Neural crest cell (in vitro differentiated cells): ENCODE measurements at regions not wholly inside any gene's neighbourhood (a gene's known extent, or its start where the extent isn't known, plus 50 kb on each side); places are given as distances from the start of the nearest gene placed in this dataset.

Experiments
- DNase-seq: peaks from one replicate; pipeline ENCODE4 v3.0.0; 2021; ENCODE audit warnings: low read depth, mixed read lengths, low spot score
- H3K27ac Mint-ChIP-seq: one replicate; pipeline ENCODE4 v1.8.0; 2021; ENCODE audit warnings: mild to moderate bottlenecking, mixed read lengths; ENCODE audit not compliant: unreplicated experiment
- H3K27me3 Mint-ChIP-seq: 2 replicates; pipeline ENCODE4 v1.8.0; 2021; ENCODE audit warnings: low read depth, mild to moderate bottlenecking, mixed read lengths
- H3K36me3 Mint-ChIP-seq: 2 replicates; pipeline ENCODE4 v1.8.0; 2021; ENCODE audit warnings: low read depth, mild to moderate bottlenecking, mixed read lengths
- H3K4me1 Mint-ChIP-seq: 2 replicates; pipeline ENCODE4 v1.8.0; 2021; ENCODE audit warnings: mixed read lengths
- H3K4me3 Mint-ChIP-seq: one replicate; pipeline ENCODE4 v1.8.0; 2021; ENCODE audit warnings: mild to moderate bottlenecking, mixed read lengths
- H3K9me3 Mint-ChIP-seq: 2 replicates; pipeline ENCODE4 v1.8.0; 2021; ENCODE audit warnings: mixed read lengths
- TF ChIP-seq, protein P1 (sequence below): fragments of 200-600 bp; sonication (generic); conservative IDR thresholded peaks from 2 replicates; pipeline ENCODE4 v1.5.0; 2021; ENCODE audit warnings: antibody characterized with exemption, mild to moderate bottlenecking

- H3K36me3 Mint-ChIP-seq, result no peaks in the 10 kb centered on the region
- H3K4me1 Mint-ChIP-seq, result no peaks in the 10 kb centered on the region
- no peak for DNase-seq
- TF ChIP-seq, protein P1, sequence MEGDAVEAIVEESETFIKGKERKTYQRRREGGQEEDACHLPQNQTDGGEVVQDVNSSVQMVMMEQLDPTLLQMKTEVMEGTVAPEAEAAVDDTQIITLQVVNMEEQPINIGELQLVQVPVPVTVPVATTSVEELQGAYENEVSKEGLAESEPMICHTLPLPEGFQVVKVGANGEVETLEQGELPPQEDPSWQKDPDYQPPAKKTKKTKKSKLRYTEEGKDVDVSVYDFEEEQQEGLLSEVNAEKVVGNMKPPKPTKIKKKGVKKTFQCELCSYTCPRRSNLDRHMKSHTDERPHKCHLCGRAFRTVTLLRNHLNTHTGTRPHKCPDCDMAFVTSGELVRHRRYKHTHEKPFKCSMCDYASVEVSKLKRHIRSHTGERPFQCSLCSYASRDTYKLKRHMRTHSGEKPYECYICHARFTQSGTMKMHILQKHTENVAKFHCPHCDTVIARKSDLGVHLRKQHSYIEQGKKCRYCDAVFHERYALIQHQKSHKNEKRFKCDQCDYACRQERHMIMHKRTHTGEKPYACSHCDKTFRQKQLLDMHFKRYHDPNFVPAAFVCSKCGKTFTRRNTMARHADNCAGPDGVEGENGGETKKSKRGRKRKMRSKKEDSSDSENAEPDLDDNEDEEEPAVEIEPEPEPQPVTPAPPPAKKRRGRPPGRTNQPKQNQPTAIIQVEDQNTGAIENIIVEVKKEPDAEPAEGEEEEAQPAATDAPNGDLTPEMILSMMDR, result no peak
- H3K9me3 Mint-ChIP-seq, result no peaks in the 10 kb centered on the region
- H3K27me3 Mint-ChIP-seq, result no peaks in the 10 kb centered on the region
- H3K4me3 Mint-ChIP-seq, result no peak overlapping the region
- H3K27ac Mint-ChIP-seq, result no peak overlapping the region
These were observed 793.2 kb upstream of the RGMB start for GRCh38 chr5:97980291-97980690.

GRCh38 chr5:97986069-97986468 lies 787.4 kb upstream of the RGMB start:
- Mint-ChIP-seq H3K4me1 (peaks cover 5% of the 10 kb centered on the region), H3K27me3 (no peaks in the 10 kb centered on the region), H3K36me3 (peaks cover 5% of the 10 kb centered on the region), H3K4me3 (no peak overlapping the region), H3K27ac (no peak overlapping the region), H3K9me3 (no peaks in the 10 kb centered on the region)
- DNase-seq, result no peak
- TF ChIP-seq, protein P1, result no peak

DNA sequence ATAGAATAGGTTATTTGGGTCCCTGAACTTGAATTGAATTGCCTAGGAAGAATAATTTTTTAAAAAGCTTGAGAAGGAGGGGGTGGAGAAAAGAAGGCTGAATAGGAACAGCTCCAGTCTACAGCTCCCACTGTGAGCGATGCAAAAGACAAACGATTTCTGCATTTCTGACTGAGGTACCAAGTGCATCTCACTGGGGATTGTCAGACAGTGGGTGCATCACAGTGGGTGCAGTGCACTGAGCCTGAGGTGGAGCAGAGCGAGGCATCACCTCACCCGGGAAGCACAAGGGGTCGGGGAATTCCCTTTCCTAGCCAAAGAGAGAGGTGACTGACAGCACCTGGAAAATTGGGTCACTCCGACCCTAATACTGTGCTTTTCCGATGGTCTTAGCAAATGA lies 782.2 kb upstream of the RGMB start:
- TF ChIP-seq, protein P1, result no peak
- H3K4me3 Mint-ChIP-seq, result no peak overlapping the region
- H3K36me3 Mint-ChIP-seq, result peaks cover 24% of the 10 kb centered on the region
- no peak for DNase-seq
- H3K27me3 Mint-ChIP-seq, result no peaks in the 10 kb centered on the region
- peaks cover 5% of the 10 kb centered on the region for H3K4me1 Mint-ChIP-seq
- peaks cover 6% of the 10 kb centered on the region for H3K9me3 Mint-ChIP-seq
- no peak overlapping the region for H3K27ac Mint-ChIP-seq

DNA sequence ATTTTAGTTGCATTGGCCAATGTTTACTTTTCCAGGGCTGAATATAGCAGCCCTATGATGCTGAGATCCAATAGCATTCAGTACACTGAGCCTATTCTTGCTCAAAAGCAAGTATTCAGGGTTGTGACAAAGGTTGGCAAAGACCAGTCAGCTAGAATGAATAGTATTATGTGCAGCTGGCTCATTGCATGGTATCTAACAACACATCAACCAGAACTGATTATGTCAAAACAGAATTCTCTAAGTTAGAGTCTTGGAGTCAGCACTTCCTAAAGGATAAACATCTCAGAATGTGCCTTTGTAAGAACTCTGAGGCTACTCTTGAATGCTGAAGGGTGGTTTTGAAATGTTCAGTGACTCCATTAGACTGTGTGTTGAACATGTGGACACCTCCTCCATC lies 774.5 kb upstream of the RGMB start:
- H3K36me3 Mint-ChIP-seq, result peaks cover 4% of the 10 kb centered on the region

GRCh38 chr5:98004463-98004862 lies 769.0 kb upstream of the RGMB start:
- Mint-ChIP-seq H3K9me3 (peaks cover 17% of the 10 kb centered on the region), H3K27ac (no peak overlapping the region), H3K4me1 (peaks cover 8% of the 10 kb centered on the region), H3K36me3 (peaks cover 11% of the 10 kb centered on the region), H3K27me3 (no peaks in the 10 kb centered on the region), H3K4me3 (no peak overlapping the region)
- TF ChIP-seq, protein P1, result no peak
- DNase-seq, result no peak

More for the DNA sequence above, 774.5 kb upstream of the RGMB start:
- Mint-ChIP-seq H3K4me3 (no peak overlapping the region), H3K27ac (peak overlapping the region; percentile 83), H3K27me3 (no peaks in the 10 kb centered on the region), H3K9me3 (peaks cover 4% of the 10 kb centered on the region), H3K4me1 (peaks cover 27% of the 10 kb centered on the region)
- no peak for DNase-seq
- TF ChIP-seq, protein P1, result no peak

GRCh38 chr5:98016771-98017170 lies 756.7 kb upstream of the RGMB start:
- Mint-ChIP-seq H3K4me3 (no peak overlapping the region), H3K4me1 (peaks cover 4% of the 10 kb centered on the region), H3K27ac (no peak overlapping the region), H3K9me3 (peaks cover 8% of the 10 kb centered on the region), H3K27me3 (no peaks in the 10 kb centered on the region), H3K36me3 (peaks cover 8% of the 10 kb centered on the region)
- TF ChIP-seq, protein P1, result no peak
- no peak for DNase-seq
